Cardiac fibroblast (primary cell): ENCODE measurements at regions not wholly inside any gene's neighbourhood (a gene's known extent, or its start where the extent isn't known, plus 50 kb on each side); places are given as distances from the start of the nearest gene placed in this dataset.
A peak's percentile ranks its signal among the peaks of the same experiment; 100 is the strongest.

Experiments used
- DNase-seq, 2 donors: peaks; one replicate each; pipeline versions ENCODE4 v3.0.0 to v3.0.0-alpha.2; 2010; ENCODE audit warnings: low read depth in 2 of 2
- H3K4me3 ChIP-seq, 2 donors: replicated peaks in 1 of 2; 1 replicate in 1 of 2; 2 replicates in 1 of 2; pipeline ENCODE4 v1.5.1; 2011; ENCODE audit warnings: low read depth in 2 of 2, low read length in 2 of 2, mild to moderate bottlenecking in 2 of 2, moderate library complexity in 1 of 2
- CTCF ChIP-seq: IDR thresholded peaks from one replicate; pipeline ENCODE4 v1.5.1; 2011; ENCODE audit warnings: low read depth, mild to moderate bottlenecking, low read length, inconsistent platforms

DNA sequence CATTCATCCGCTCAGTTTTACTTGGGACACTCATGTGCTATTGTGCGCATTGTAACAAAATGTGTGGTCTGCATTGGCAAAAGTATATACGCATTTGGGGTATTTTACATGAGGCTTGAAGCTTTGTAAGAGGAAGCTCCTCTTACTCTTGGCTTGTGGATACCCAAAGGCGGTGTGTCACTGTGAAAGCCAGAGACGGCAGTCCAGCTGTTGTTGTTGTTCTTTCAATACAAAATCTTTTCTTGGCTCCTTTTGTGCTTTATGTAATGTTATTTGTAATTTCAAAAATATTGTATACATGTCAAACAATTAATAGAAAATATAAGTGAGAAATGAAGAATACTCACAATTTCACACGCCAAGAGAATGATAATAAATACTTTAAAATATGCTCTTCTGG is 128.3 kb upstream of the MOCS2 start:
- no peak for DNase-seq
- TF ChIP-seq CTCF, result no peak
- no peak overlapping the region for H3K4me3 ChIP-seq

DNA sequence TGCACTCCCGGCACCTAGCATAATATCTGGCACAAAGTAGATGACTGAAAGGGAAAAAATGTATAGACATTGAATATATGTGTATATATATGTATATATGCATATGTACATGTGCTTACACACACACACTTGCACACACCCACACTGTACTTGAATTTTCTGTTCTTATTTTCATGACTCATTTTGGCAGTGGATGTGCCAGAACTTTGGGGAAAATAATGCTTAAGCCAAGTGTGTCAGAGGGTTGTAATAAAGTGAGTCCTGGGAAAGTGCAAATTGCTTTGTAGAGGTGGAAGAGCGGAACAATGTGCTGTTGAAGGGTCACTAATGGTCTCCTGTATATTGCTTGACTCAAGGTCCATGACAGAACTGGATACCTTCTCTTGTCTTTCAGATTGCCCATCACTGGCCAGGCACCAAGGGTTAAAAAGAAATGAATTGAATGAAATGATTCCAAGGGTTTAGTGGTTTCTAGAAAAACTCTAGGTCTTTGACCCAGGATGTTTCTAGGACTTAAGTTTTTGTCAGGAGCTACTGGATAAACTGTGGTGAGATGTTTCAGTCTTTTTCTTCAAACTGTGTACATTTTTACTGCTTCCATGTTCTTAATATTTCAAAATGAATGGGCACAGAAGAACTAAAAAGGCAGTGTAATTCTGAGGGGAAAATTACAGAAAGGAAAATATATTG is 129.9 kb upstream of the MOCS2 start:
- no peak overlapping the region for H3K4me3 ChIP-seq
- DNase-seq, result peak; percentile 29 to 34
- TF ChIP-seq CTCF, result no peak

DNA sequence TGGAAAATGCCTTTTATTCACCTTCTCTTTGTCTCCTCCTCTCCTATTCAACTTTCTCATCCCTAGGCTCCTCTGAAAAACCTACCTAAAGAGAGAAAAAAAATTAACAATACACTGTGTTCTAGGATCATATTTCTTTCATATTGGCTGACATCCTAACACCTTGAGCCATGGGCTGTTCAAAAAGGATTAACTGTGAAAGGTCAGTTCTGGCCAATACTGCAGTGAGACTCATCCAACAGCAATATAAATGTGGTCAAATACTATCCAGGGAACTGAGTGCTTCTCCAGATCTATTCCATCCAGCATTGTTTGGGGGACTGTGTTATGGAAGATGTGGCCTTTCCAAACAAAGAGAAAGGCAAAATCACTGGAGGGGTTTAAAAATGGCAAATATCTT is 131.1 kb upstream of the MOCS2 start:
- no peak for TF ChIP-seq CTCF
- H3K4me3 ChIP-seq, result no peak overlapping the region
- DNase-seq, result no peak

DNA sequence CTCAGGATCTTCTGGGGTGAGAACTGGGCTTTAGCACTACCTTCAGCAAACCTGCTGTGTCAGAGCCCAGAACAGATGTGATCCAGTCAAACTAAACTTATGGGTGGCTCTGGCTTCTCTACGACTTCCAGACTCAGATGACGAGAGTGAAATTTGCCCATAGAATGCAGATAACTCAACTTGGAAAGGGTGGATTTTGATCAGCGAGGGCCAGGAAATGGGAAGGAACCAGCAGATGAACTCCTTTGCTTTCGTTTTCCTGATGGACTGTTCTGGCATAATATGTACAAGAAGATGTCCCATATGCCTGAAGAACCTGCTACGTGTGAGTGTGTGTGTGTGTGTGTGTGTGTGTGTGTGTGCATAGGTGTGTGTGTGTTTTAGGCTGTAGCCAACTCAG is 132.0 kb upstream of the MOCS2 start:
- no peak for TF ChIP-seq CTCF
- no peak for DNase-seq
- no peak overlapping the region for H3K4me3 ChIP-seq

- no peak for TF ChIP-seq CTCF
- no peak for DNase-seq
- H3K4me3 ChIP-seq, result no peak overlapping the region
Measured at GRCh38 chr5:53243403-53243802, 133.8 kb upstream of the MOCS2 start.

DNA sequence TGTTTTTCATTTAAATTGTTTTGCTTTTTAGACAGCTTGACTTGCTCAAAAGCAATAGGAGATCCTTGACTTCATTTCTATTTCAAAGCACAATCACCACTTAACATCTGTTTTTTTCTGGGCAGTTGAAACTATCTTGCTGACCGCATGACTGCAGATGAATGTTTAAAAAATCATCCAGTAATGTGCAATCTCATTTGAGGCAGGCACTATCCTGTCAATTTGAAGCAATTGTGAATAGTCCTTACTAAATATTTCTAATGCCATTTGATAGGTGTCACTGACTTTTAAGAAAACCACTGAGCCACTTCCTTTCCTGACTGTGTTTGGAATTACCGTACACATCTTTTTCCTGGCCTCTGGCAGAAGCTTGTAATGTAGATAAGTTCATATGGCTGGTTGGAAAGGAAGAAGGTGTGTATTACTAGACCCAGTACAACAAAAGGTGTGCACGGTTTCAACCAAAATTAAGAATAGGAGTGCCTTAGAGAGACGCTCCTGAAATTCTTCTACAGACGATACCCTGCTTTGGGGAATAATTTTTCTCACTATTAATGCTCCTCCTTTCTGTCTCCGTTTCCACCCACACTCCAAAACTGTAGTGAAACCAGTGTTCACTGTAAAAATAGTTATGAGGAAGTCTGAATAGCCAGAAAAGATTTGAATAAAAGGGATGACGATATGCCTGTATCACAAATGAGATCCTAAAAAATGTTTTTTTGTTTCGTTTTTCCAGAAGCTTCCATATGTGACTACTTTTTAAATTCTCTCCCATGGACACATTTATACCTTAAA is 136.7 kb upstream of the MOCS2 start:
- DNase-seq, result peak; percentile 41 to 80
- H3K4me3 ChIP-seq, result no peak overlapping the region
- no peak for TF ChIP-seq CTCF
